Esophagus muscularis mucosa (tissue), 4 donors: ENCODE measurements at regions not wholly inside any gene's neighbourhood (a gene's known extent, or its start where the extent isn't known, plus 50 kb on each side); places are given as distances from the start of the nearest gene placed in this dataset.
A peak's percentile ranks its signal among the peaks of the same experiment; 100 is the strongest.

Experiments used
- DNase-seq: peaks from one replicate; pipeline ENCODE4 v3.0.0-alpha.2; 2017; ENCODE audit errors: extremely low spot score
- H3K27ac ChIP-seq, 4 donors: fragments of 200-600 bp; sonication (generic); replicated peaks in 1 of 4; 1 replicate in 3 of 4; 2 replicates in 1 of 4; pipeline ENCODE4 v1.5.1; 2016 to 2019; ENCODE audit warnings: mild to moderate bottlenecking in 1 of 4
- H3K27me3 ChIP-seq, 4 donors: fragments of 200-600 bp; sonication (generic); one replicate each; pipeline versions ENCODE4 v1.5.1 to v1.6.0; 2016 to 2019
- H3K36me3 ChIP-seq, 4 donors: fragments of 200-600 bp; sonication (generic); one replicate each; pipeline ENCODE4 v1.5.1; 2016 to 2019
- H3K4me1 ChIP-seq, 4 donors: fragments of 200-600 bp; sonication (generic); one replicate each; pipeline ENCODE4 v1.5.1; 2016 to 2019
- H3K4me3 ChIP-seq, 4 donors: fragments of 200-600 bp; sonication (generic); 1 replicate in 2 of 4; 2 replicates in 2 of 4; pipeline ENCODE4 v1.5.1; 2016 to 2019; ENCODE audit warnings: mild to moderate bottlenecking in 4 of 4, moderate library complexity in 1 of 4
- H3K9me3 ChIP-seq, 4 donors: fragments of 200-600 bp; sonication (generic); 1 replicate in 3 of 4; 2 replicates in 1 of 4; pipeline ENCODE4 v1.5.1; 2016 to 2019
- EP300 ChIP-seq: sonication (generic); formaldehyde crosslinking; IDR thresholded peaks from one replicate; pipeline ENCODE4 v1.6.1; 2017; ENCODE audit warnings: antibody characterized with exemption
- POLR2A ChIP-seq: fragments of 450-650 bp; IDR thresholded peaks from one replicate; pipeline ENCODE4 v1.6.1; 2017; ENCODE audit warnings: antibody characterized with exemption, moderate library complexity, mild to moderate bottlenecking, low read depth
- POLR2AphosphoS5 ChIP-seq, 2 donors: sonication (generic); formaldehyde crosslinking; IDR thresholded peaks; one replicate each; pipeline ENCODE4 v1.6.1; 2017; ENCODE audit warnings: antibody characterized with exemption in 2 of 2
- WGBS: methylation state at CpG from one replicate; pipeline ENCODE4 v1.1.5; 2018; 5-methylcytosine and 5-hydroxymethylcytosine counted together
- intact Hi-C: fragments of 100-400 bp; cut with DNase I; formaldehyde crosslinking; loops from one replicate; pipeline ENCODE4 v1.15.1; 2023
- TF ChIP-seq, protein P1 (sequence below), 3 experiments: fragments of 200-600 bp in 2 of 3; fragments of 450-650 bp in 1 of 3; sonication (generic) in 2 of 3; IDR thresholded peaks; one replicate each; pipeline ENCODE4 v1.5.1; 2017 to 2019; ENCODE audit warnings: antibody characterized with exemption in 3 of 3, mild to moderate bottlenecking in 2 of 3, moderate library complexity in 1 of 3

DNA sequence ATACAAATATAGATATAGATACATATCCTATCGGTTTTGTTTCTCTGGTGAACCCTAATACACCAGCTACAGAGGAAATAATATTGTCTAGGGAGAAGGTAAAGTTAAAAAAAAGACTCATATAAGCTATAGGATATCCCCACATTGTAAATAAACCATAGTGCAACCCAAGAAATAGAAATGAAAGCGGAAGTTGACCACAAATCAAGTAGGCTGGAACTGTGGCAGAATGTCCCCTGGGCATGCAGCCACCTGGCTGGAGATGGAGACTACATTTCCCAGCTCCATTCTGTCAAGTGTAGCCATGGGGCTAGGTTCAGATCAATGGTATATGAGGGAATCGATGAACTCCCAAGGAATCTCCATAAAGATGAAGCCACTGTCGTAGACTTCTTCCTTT lies 70.1 kb upstream of the RPS6KA2 start:
- Histone ChIP-seq H3K9me3 (no peaks in the 10 kb centered on the region), H3K27me3 (no peaks in the 10 kb centered on the region), H3K4me3 (no peak overlapping the region), H3K36me3 (no peaks in the 10 kb centered on the region), H3K4me1 (peaks cover 0 to 4% (median 1%) of the 10 kb centered on the region in 4 donors), H3K27ac (no peak overlapping the region)
- TF ChIP-seq POLR2AphosphoS5 (IDR thresholded peaks at IDR 0.05), result no peak
- no peak for TF ChIP-seq EP300
- TF ChIP-seq, protein P1, sequence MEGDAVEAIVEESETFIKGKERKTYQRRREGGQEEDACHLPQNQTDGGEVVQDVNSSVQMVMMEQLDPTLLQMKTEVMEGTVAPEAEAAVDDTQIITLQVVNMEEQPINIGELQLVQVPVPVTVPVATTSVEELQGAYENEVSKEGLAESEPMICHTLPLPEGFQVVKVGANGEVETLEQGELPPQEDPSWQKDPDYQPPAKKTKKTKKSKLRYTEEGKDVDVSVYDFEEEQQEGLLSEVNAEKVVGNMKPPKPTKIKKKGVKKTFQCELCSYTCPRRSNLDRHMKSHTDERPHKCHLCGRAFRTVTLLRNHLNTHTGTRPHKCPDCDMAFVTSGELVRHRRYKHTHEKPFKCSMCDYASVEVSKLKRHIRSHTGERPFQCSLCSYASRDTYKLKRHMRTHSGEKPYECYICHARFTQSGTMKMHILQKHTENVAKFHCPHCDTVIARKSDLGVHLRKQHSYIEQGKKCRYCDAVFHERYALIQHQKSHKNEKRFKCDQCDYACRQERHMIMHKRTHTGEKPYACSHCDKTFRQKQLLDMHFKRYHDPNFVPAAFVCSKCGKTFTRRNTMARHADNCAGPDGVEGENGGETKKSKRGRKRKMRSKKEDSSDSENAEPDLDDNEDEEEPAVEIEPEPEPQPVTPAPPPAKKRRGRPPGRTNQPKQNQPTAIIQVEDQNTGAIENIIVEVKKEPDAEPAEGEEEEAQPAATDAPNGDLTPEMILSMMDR (IDR thresholded peaks at IDR 0.05), result no peak
- no peak for TF ChIP-seq POLR2A
- DNase-seq, result no peak
- intact Hi-C loops, result no loop called here
- 91% methylated on average over 4 of the region's 4 CpGs for WGBS

DNA sequence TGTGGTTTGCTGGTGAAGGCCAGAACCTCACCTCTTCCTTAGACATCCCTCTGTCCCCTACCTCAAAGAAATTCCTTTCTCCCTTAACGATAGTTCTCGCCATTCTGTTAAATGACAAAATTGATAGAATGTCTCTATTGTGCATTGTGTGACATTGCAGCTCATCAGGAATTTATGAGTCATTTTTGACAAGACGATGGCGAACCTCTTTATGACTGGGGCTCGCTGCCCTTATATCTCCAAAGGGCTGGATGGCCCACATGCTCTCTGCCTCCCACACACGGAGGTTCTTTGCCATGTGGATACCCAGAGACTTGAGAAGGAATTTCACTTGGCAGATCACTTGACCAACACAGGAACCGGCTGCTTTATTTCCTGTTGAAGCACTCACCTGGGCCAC lies 66.8 kb upstream of the RPS6KA2 start:
- WGBS, result 88% methylated on average over 7 of the region's 7 CpGs
- TF ChIP-seq EP300 (no peak), POLR2A (no peak), POLR2AphosphoS5 (IDR thresholded peaks at IDR 0.05) (no peak)
- TF ChIP-seq, protein P1 (IDR thresholded peaks at IDR 0.05), result no peak
- no peak overlapping the region for H3K4me3 ChIP-seq
- H3K27me3 ChIP-seq, result no peaks in the 10 kb centered on the region
- H3K36me3 ChIP-seq, result no peaks in the 10 kb centered on the region
- no peaks in the 10 kb centered on the region for H3K9me3 ChIP-seq
- no peak overlapping the region for H3K27ac ChIP-seq
- no peak for DNase-seq
- peaks cover 14 to 18% (median 14%) of the 10 kb centered on the region in 4 donors for H3K4me1 ChIP-seq
- intact Hi-C loops, result no loop called here

DNA sequence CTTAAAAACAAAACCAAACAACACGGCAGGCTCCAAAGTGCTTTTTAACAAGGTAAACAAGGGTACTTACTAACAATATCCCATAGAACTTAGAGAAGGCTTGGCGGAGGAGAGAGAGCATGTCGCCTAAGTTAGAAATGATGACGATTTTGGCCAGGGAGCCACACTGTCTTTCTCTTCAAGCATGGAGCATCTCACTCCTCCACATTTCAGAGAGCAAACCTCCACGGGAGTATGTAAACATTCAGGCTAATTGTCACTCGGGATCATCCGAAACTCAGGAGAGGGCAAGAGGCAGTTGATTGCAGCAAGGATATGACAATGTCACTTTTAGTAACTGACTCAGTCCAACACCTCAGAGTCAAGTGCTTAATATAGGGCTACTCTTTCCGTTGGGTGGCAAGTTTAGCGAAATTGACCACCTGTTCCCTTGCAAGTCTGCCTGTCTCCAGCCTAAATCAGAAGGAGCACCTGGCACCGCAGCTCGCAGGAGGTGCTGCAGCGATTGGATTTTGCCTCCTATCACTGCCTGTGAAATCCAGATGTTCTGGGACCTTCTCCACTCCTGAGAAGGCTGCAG lies 65.8 kb upstream of the RPS6KA2 start:
- Histone ChIP-seq H3K27ac (no peak overlapping the region), H3K27me3 (no peaks in the 10 kb centered on the region), H3K4me3 (no peak overlapping the region), H3K9me3 (no peaks in the 10 kb centered on the region), H3K36me3 (no peaks in the 10 kb centered on the region), H3K4me1 (peaks cover 14 to 18% (median 14%) of the 10 kb centered on the region in 4 donors)
- intact Hi-C loops, result no loop called here
- WGBS, result 85% methylated on average over 12 of the region's 12 CpGs
- DNase-seq, result no peak
- TF ChIP-seq POLR2A (no peak), EP300 (no peak), POLR2AphosphoS5 (IDR thresholded peaks at IDR 0.05) (no peak)
- TF ChIP-seq, protein P1 (IDR thresholded peaks at IDR 0.05), result no peak

DNA sequence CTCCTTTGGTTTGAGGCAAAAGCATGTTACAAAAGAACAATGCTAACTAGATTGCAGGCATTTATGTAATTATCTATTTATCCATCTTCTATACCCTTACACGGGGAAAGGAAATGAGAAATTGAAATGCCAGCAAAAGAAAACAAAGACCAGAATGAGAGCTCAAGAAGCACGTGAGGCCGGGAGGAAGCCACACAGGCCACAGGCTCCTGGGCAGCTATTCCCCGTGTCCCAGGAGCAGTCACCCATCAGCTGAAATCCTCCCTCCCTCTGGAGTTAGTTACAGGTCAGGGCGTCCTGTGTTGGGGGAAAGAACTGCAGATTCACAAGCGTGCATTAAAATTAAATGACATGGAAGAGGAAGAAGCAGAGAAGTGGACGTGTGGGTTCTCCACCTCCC lies 64.7 kb upstream of the RPS6KA2 start:
- Histone ChIP-seq H3K9me3 (no peaks in the 10 kb centered on the region), H3K36me3 (no peaks in the 10 kb centered on the region), H3K4me1 (peaks cover 14 to 18% (median 14%) of the 10 kb centered on the region in 4 donors), H3K27me3 (no peaks in the 10 kb centered on the region), H3K4me3 (no peak overlapping the region), H3K27ac (peak overlapping the region in 3 of 4 donors; percentile 39 to 54 (median 41))
- WGBS, result 33% methylated on average over 7 of the region's 7 CpGs
- TF ChIP-seq POLR2AphosphoS5 (IDR thresholded peaks at IDR 0.05) (peak in 1 of 2 donors; percentile 7), POLR2A (no peak), EP300 (no peak)
- TF ChIP-seq, protein P1 (IDR thresholded peaks at IDR 0.05), result no peak
- DNase-seq, result no peak
- intact Hi-C loops, result no loop called here

DNA sequence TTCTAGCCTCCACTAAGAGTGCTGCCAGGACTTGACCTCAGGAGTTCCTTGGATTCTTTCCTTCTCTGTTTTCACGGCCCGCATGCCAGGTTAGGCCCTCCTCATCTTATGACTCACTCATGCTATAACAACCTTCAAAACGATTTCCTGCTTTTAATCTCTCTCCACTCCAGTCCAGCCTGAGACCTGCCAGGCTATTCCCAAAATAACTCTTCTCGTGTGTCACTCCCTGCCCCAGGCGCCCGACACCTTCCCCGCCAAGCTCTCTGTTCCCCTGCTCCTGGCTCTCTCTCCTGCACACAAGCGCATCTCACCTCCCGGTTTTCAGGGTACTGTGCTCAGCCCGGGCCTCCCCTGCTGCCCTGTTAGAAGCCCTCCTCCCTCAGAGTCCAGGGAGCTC lies 64.1 kb upstream of the RPS6KA2 start:
- 46% methylated on average over 10 of the region's 10 CpGs for WGBS
- H3K36me3 ChIP-seq, result no peaks in the 10 kb centered on the region
- peaks cover 14 to 18% (median 14%) of the 10 kb centered on the region in 4 donors for H3K4me1 ChIP-seq
- no peak overlapping the region for H3K4me3 ChIP-seq
- no peak for DNase-seq
- no peaks in the 10 kb centered on the region for H3K9me3 ChIP-seq
- TF ChIP-seq, protein P1 (IDR thresholded peaks at IDR 0.05), result no peak
- peak; percentile 49 to 53 for TF ChIP-seq POLR2AphosphoS5 (IDR thresholded peaks at IDR 0.05)
- peak overlapping the region in 3 of 4 donors; percentile 39 to 54 (median 41) for H3K27ac ChIP-seq
- intact Hi-C loops, result no loop called here
- no peaks in the 10 kb centered on the region for H3K27me3 ChIP-seq
